Fibroblast of pulmonary artery (primary cell): ENCODE measurements at regions not wholly inside any gene's neighbourhood (a gene's known extent, or its start where the extent isn't known, plus 50 kb on each side); places are given as distances from the start of the nearest gene placed in this dataset.
A peak's percentile ranks its signal among the peaks of the same experiment; 100 is the strongest.
"Not testable (repeated sequence)": the region's sequence is repeated elsewhere in the genome, so short reads cannot be mapped to it uniquely, and the experiment has no call there.

Experiments
- DNase-seq: peaks from one replicate; pipeline ENCODE4 v3.0.0-alpha.2; 2010; ENCODE audit warnings: low read depth
- H3K4me3 ChIP-seq: replicated peaks from 2 replicates; pipeline ENCODE4 v1.5.1; 2011; ENCODE audit warnings: low read depth, mild to moderate bottlenecking, control low read depth, low read length, moderate library complexity
- CTCF ChIP-seq: IDR thresholded peaks from 2 replicates; pipeline ENCODE4 v1.5.1; 2011; ENCODE audit warnings: mild to moderate bottlenecking, control low read depth, low read length, inconsistent platforms; ENCODE audit errors: missing control alignments

GRCh38 chr19:34089566-34089965, 82.7 kb upstream of the LSM14A start:
- H3K4me3 ChIP-seq: no peak overlapping the region
- no peak for TF ChIP-seq CTCF
- DNase-seq: no peak

- no peak overlapping the region for H3K4me3 ChIP-seq
- TF ChIP-seq CTCF: no peak
- no peak for DNase-seq
Measured at GRCh38 chr19:34094960-34095359, 77.3 kb upstream of the LSM14A start.

GRCh38 chr19:34095411-34095810, 76.9 kb upstream of the LSM14A start:
- H3K4me3 ChIP-seq, DNase-seq: not testable (repeated sequence)

- peak; percentile 61 for TF ChIP-seq CTCF
- DNase-seq: peak; percentile 73
- H3K4me3 ChIP-seq: no peak overlapping the region
Measured at GRCh38 chr19:34096020-34096915, 76.0 kb upstream of the LSM14A start.

GRCh38 chr19:34104096-34104495, 68.2 kb upstream of the LSM14A start:
- no peak for DNase-seq
- H3K4me3 ChIP-seq: no peak overlapping the region
- no peak for TF ChIP-seq CTCF

- TF ChIP-seq CTCF: no peak
- DNase-seq: no peak
Measured at GRCh38 chr19:34104557-34104956, 67.7 kb upstream of the LSM14A start.

GRCh38 chr19:34109596-34109995, 62.7 kb upstream of the LSM14A start:
- DNase-seq: no peak
- no peak overlapping the region for H3K4me3 ChIP-seq
- TF ChIP-seq CTCF: no peak

More at GRCh38 chr19:34104557-34104956, 67.7 kb upstream of the LSM14A start:
- H3K4me3 ChIP-seq: no peak overlapping the region
